ENCODE measurements at regions not wholly inside any gene's neighbourhood (a gene's known extent, or its start where the extent isn't known, plus 50 kb on each side); places are given as distances from the start of the nearest gene placed in this dataset.

- no peak for TF ChIP-seq POLR2A (IDR thresholded peaks at IDR 0.05)
- TF ChIP-seq CTCF (IDR thresholded peaks at IDR 0.05) = no peak
Observed at GRCh38 chr5:91839233-91839632, 456.1 kb upstream of the ARRDC3 start.
